HEK293 (cell line): ENCODE measurements at regions not wholly inside any gene's neighbourhood (a gene's known extent, or its start where the extent isn't known, plus 50 kb on each side); places are given as distances from the start of the nearest gene placed in this dataset.

Experiments used
- CTCF ChIA-PET: fragments of 350-600 bp; formaldehyde crosslinking; extraction: SDS; loops from one replicate; lab custom pipeline; 2021; ENCODE audit warnings: antibody characterized with exemption; lab: Yijun Ruan, JAX
- POLR2A ChIA-PET: fragments of 300-600 bp; formaldehyde crosslinking; extraction: SDS; loops from one replicate; lab custom pipeline; 2020; ENCODE audit warnings: antibody characterized with exemption, inconsistent platforms; lab: Yijun Ruan, JAX
- H3K27ac ChIP-seq: fragments of 200-500 bp; sonication (Bioruptor generic); 2 replicates; pipeline ENCODE4 v1.5.1; 2014; ENCODE audit warnings: low read depth, low read length, control low read depth, inconsistent platforms; ENCODE audit errors: extremely low read depth
- H3K36me3 ChIP-seq, 2 experiments: fragments of 200-500 bp in 1 of 2; sonication (Bioruptor generic) in 1 of 2; 1 replicate in 1 of 2; 2 replicates in 1 of 2; pipeline ENCODE4 v1.5.1; 2014 to 2017; ENCODE audit warnings: inconsistent platforms in 2 of 2, low read length in 2 of 2; ENCODE audit not compliant: control insufficient read depth in 2 of 2, insufficient read depth in 1 of 2
- H3K4me1 ChIP-seq: fragments of 200-500 bp; sonication (Bioruptor generic); 2 replicates; pipeline ENCODE4 v1.5.1; 2014; ENCODE audit warnings: mild to moderate bottlenecking, low read length, inconsistent platforms; ENCODE audit not compliant: control insufficient read depth, insufficient read depth
- H3K4me3 ChIP-seq: 2 replicates; pipeline ENCODE4 v1.5.1; 2011; ENCODE audit warnings: low read depth, mild to moderate bottlenecking, control low read depth, low read length, moderate library complexity
- H3K9me3 ChIP-seq: fragments of 200-500 bp; sonication (Bioruptor generic); 2 replicates; pipeline ENCODE4 v1.5.1; 2014; ENCODE audit warnings: low read depth, low read length, inconsistent platforms; ENCODE audit not compliant: control insufficient read depth, insufficient read depth
- GLIS1 ChIP-seq: fragments of 450-650 bp; formaldehyde crosslinking; IDR thresholded peaks from 2 replicates; pipeline ENCODE4 v1.5.1; 2016; ENCODE audit warnings: missing biosample characterization, missing genetic modification characterization
- HOXC10 ChIP-seq: sonication (generic); formaldehyde crosslinking; IDR thresholded peaks from 2 replicates; pipeline ENCODE4 v1.8.1; 2023; ENCODE audit warnings: mild to moderate bottlenecking, missing genetic modification reagents
- HOXD13 ChIP-seq: sonication (generic); formaldehyde crosslinking; IDR thresholded peaks from 2 replicates; pipeline ENCODE4 v1.8.0; 2022; ENCODE audit warnings: missing genetic modification reagents, borderline replicate concordance
- KLF7 ChIP-seq: fragments of 450-650 bp; formaldehyde crosslinking; IDR thresholded peaks from 2 replicates; pipeline ENCODE4 v1.5.1; 2016; ENCODE audit warnings: missing biosample characterization, missing genetic modification characterization, borderline replicate concordance
- MEIS1 ChIP-seq: sonication (generic); formaldehyde crosslinking; IDR thresholded peaks from 2 replicates; pipeline ENCODE4 v1.8.1; 2022; ENCODE audit warnings: missing genetic modification reagents, mild to moderate bottlenecking, borderline replicate concordance
- PRDM1 ChIP-seq: fragments of 450-650 bp; formaldehyde crosslinking; IDR thresholded peaks from 2 replicates; pipeline ENCODE4; 2016; ENCODE audit warnings: missing biosample characterization, missing genetic modification characterization
- ZBTB20 ChIP-seq: fragments of 450-650 bp; formaldehyde crosslinking; IDR thresholded peaks from 2 replicates; pipeline ENCODE4 v1.5.1; 2016; ENCODE audit warnings: missing biosample characterization, missing genetic modification characterization
- ZNF132 ChIP-seq: fragments of 450-650 bp; formaldehyde crosslinking; IDR thresholded peaks from 2 replicates; pipeline ENCODE4 v1.5.1; 2017; ENCODE audit warnings: missing biosample characterization, missing genetic modification characterization, borderline replicate concordance
- ZNF133 ChIP-seq: fragments of 450-650 bp; formaldehyde crosslinking; IDR thresholded peaks from 2 replicates; pipeline ENCODE4 v1.5.1; 2016; ENCODE audit warnings: missing biosample characterization, missing genetic modification characterization
- ZNF214 ChIP-seq: fragments of 450-650 bp; formaldehyde crosslinking; IDR thresholded peaks from 2 replicates; pipeline ENCODE4 v1.5.1; 2017; ENCODE audit warnings: missing biosample characterization, mild to moderate bottlenecking, missing genetic modification characterization, borderline replicate concordance
- ZNF24 ChIP-seq: fragments of 450-650 bp; formaldehyde crosslinking; IDR thresholded peaks from 2 replicates; pipeline ENCODE4 v1.5.1; 2016; ENCODE audit warnings: missing biosample characterization, missing genetic modification characterization
- ZNF311 ChIP-seq: fragments of 450-650 bp; formaldehyde crosslinking; IDR thresholded peaks from 2 replicates; pipeline ENCODE4 v1.5.1; 2017; ENCODE audit warnings: missing biosample characterization, missing genetic modification characterization, borderline replicate concordance
- ZNF48 ChIP-seq: fragments of 450-650 bp; formaldehyde crosslinking; IDR thresholded peaks from 2 replicates; pipeline ENCODE4 v1.5.1; 2016; ENCODE audit warnings: missing biosample characterization, missing genetic modification characterization
- ZNF510 ChIP-seq: fragments of 450-650 bp; formaldehyde crosslinking; IDR thresholded peaks from 2 replicates; pipeline ENCODE4 v1.5.1; 2018; ENCODE audit warnings: mild to moderate bottlenecking, missing genetic modification characterization, missing biosample characterization; ENCODE audit not compliant: insufficient replicate concordance
- ZNF521 ChIP-seq: fragments of 450-650 bp; formaldehyde crosslinking; IDR thresholded peaks from 2 replicates; pipeline ENCODE4 v1.5.1; 2017; ENCODE audit warnings: missing biosample characterization, mild to moderate bottlenecking, missing genetic modification characterization
- ZNF560 ChIP-seq: fragments of 450-650 bp; formaldehyde crosslinking; IDR thresholded peaks from 2 replicates; pipeline ENCODE4 v1.5.1; 2017; ENCODE audit warnings: missing biosample characterization, missing genetic modification characterization, borderline replicate concordance
- ZNF571 ChIP-seq: fragments of 450-650 bp; formaldehyde crosslinking; IDR thresholded peaks from 2 replicates; pipeline ENCODE4 v1.5.0; 2017; ENCODE audit warnings: missing biosample characterization, missing genetic modification characterization
- ZNF610 ChIP-seq: fragments of 450-650 bp; formaldehyde crosslinking; IDR thresholded peaks from 2 replicates; pipeline ENCODE4 v1.5.1; 2016; ENCODE audit warnings: missing biosample characterization, missing genetic modification characterization, borderline replicate concordance
- ZNF654 ChIP-seq: fragments of 450-650 bp; formaldehyde crosslinking; IDR thresholded peaks from 2 replicates; pipeline ENCODE4 v1.5.1; 2016; ENCODE audit warnings: low read depth, missing biosample characterization, missing genetic modification characterization
- ZNF707 ChIP-seq: fragments of 450-650 bp; formaldehyde crosslinking; IDR thresholded peaks from 2 replicates; pipeline ENCODE4 v1.5.1; 2016; ENCODE audit warnings: missing biosample characterization, missing genetic modification characterization
- ZNF843 ChIP-seq: fragments of 450-650 bp; formaldehyde crosslinking; IDR thresholded peaks from 2 replicates; pipeline ENCODE4 v1.5.1; 2016; ENCODE audit warnings: missing biosample characterization, missing genetic modification characterization
- TF ChIP-seq, protein P1 (sequence below): fragments of 450-650 bp; formaldehyde crosslinking; IDR thresholded peaks from 2 replicates; pipeline ENCODE4 v1.5.1; 2016; ENCODE audit warnings: missing biosample characterization, missing genetic modification characterization
- TF ChIP-seq, protein P2 (sequence below): fragments of 450-650 bp; formaldehyde crosslinking; IDR thresholded peaks from 2 replicates; pipeline ENCODE4 v1.5.1; 2016; ENCODE audit warnings: missing biosample characterization, missing genetic modification characterization
- TF ChIP-seq, protein P3 (sequence below): fragments of 450-650 bp; formaldehyde crosslinking; IDR thresholded peaks from 2 replicates; pipeline ENCODE4 v1.5.1; 2016; ENCODE audit warnings: missing biosample characterization, missing genetic modification characterization, low read depth
- TF ChIP-seq, protein P4 (sequence below): fragments of 450-650 bp; formaldehyde crosslinking; IDR thresholded peaks from 2 replicates; pipeline ENCODE4 v1.5.1; 2016; ENCODE audit warnings: missing biosample characterization, missing genetic modification characterization

DNA sequence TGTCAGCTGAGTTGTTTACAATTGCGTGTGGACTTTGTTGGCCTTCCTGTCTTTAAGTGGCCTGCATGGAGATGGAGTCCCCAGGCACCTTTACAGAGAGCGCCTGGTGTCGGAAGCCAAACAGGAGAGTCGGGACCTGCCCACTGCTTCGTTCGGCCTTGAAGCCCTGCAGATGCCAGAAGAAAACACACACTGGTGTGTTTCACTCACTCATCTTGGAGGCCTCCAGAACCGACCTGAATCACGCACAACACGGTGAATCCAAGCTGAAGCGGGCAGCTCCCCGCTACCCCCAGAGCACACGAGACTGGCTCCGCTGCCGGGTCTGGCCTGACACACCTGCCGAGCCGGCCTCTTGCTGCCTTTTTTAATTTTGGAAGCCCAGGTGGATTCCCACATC, 419.4 kb upstream of the IRX4 start:
- Histone ChIP-seq H3K9me3 (no peaks in the 10 kb centered on the region), H3K4me1 (no peaks in the 10 kb centered on the region), H3K27ac (no peak overlapping the region), H3K4me3 (no peak overlapping the region), H3K36me3 (no peaks in the 10 kb centered on the region)
- POLR2A ChIA-PET: no interaction called here
- no peak for TF ChIP-seq KLF7 (tag by site-specific recombination)
- no peak for TF ChIP-seq ZNF24 (tag by site-specific recombination)
- TF ChIP-seq HOXD13 (CRISPR knock-in tag): no peak
- no peak for TF ChIP-seq ZNF707 (tag by site-specific recombination)
- TF ChIP-seq ZNF654: no peak
- no peak for TF ChIP-seq ZNF560 (tag by site-specific recombination)
- TF ChIP-seq, protein P1, sequence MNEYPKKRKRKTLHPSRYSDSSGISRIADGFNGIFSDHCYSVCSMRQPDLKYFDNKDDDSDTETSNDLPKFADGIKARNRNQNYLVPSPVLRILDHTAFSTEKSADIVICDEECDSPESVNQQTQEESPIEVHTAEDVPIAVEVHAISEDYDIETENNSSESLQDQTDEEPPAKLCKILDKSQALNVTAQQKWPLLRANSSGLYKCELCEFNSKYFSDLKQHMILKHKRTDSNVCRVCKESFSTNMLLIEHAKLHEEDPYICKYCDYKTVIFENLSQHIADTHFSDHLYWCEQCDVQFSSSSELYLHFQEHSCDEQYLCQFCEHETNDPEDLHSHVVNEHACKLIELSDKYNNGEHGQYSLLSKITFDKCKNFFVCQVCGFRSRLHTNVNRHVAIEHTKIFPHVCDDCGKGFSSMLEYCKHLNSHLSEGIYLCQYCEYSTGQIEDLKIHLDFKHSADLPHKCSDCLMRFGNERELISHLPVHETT (tag by site-specific recombination): no peak
- TF ChIP-seq ZNF214: no peak
- no peak for TF ChIP-seq GLIS1 (tag by site-specific recombination)
- TF ChIP-seq ZNF48 (tag by site-specific recombination): no peak
- no peak for TF ChIP-seq ZNF311 (tag by site-specific recombination)
- TF ChIP-seq ZNF843 (tag by site-specific recombination): no peak
- TF ChIP-seq, protein P2, sequence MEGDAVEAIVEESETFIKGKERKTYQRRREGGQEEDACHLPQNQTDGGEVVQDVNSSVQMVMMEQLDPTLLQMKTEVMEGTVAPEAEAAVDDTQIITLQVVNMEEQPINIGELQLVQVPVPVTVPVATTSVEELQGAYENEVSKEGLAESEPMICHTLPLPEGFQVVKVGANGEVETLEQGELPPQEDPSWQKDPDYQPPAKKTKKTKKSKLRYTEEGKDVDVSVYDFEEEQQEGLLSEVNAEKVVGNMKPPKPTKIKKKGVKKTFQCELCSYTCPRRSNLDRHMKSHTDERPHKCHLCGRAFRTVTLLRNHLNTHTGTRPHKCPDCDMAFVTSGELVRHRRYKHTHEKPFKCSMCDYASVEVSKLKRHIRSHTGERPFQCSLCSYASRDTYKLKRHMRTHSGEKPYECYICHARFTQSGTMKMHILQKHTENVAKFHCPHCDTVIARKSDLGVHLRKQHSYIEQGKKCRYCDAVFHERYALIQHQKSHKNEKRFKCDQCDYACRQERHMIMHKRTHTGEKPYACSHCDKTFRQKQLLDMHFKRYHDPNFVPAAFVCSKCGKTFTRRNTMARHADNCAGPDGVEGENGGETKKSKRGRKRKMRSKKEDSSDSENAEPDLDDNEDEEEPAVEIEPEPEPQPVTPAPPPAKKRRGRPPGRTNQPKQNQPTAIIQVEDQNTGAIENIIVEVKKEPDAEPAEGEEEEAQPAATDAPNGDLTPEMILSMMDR (tag by site-specific recombination): no peak
- CTCF ChIA-PET: no interaction called here

DNA sequence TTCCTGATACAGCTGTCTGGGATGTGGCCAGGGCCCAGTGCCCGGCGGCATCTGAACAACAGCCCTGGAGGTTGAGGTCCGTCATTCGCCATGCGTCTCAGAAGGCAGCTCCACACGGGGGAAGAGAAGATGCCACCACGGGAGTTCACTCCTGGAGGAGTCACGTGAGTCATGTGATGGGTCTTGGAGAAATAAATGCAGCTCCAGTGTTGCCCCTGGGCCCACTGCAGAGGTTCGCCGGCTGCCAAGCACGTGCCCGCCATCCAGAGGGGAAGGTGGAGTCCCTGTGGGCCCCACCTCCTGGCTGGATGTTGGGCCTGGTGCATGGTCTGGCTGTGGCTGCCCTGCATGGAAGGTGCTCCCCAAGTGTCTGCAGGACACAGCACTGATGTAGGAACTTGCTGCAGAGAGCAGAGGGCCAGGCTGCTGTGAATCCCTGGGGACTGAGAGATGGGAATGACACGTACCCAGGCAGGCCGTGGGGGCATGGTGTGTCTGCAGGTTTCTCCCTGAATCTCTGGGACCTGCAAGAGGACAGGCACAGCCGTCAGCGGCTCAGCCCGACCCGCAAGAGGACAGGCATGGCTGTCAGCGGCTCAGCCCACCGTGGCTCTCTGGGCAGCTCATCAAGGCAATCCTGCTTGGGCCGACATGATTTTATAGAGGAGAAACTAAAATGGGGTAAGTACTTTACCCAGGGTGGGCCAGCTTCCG, 418.3 kb upstream of the IRX4 start:
- no peaks in the 10 kb centered on the region for H3K36me3 ChIP-seq
- no peaks in the 10 kb centered on the region for H3K9me3 ChIP-seq
- CTCF ChIA-PET: no interaction called here
- H3K27ac ChIP-seq: no peak overlapping the region
- POLR2A ChIA-PET: interaction anchor here (0.5 kb wide), 1 partner anchor 145 kb away, joined by 6 read pairs; no protein-coding TSS in a partner anchor
- no peaks in the 10 kb centered on the region for H3K4me1 ChIP-seq
- no peak overlapping the region for H3K4me3 ChIP-seq
- TF ChIP-seq MEIS1 (CRISPR knock-in tag) (no peak), ZNF707 (tag by site-specific recombination) (no peak), ZNF610 (tag by site-specific recombination) (no peak), ZNF133 (tag by site-specific recombination) (no peak), ZNF510 (no peak), HOXC10 (CRISPR knock-in tag) (no peak), ZBTB20 (tag by site-specific recombination) (no peak), ZNF521 (tag by site-specific recombination) (no peak), ZNF132 (tag by site-specific recombination) (no peak), ZNF571 (tag by site-specific recombination) (no peak), PRDM1 (tag by site-specific recombination) (no peak)
- TF ChIP-seq, protein P1 (tag by site-specific recombination): no peak
- TF ChIP-seq, protein P3, sequence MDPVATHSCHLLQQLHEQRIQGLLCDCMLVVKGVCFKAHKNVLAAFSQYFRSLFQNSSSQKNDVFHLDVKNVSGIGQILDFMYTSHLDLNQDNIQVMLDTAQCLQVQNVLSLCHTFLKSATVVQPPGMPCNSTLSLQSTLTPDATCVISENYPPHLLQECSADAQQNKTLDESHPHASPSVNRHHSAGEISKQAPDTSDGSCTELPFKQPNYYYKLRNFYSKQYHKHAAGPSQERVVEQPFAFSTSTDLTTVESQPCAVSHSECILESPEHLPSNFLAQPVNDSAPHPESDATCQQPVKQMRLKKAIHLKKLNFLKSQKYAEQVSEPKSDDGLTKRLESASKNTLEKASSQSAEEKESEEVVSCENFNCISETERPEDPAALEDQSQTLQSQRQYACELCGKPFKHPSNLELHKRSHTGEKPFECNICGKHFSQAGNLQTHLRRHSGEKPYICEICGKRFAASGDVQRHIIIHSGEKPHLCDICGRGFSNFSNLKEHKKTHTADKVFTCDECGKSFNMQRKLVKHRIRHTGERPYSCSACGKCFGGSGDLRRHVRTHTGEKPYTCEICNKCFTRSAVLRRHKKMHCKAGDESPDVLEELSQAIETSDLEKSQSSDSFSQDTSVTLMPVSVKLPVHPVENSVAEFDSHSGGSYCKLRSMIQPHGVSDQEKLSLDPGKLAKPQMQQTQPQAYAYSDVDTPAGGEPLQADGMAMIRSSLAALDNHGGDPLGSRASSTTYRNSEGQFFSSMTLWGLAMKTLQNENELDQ (tag by site-specific recombination): no peak
- TF ChIP-seq, protein P4, sequence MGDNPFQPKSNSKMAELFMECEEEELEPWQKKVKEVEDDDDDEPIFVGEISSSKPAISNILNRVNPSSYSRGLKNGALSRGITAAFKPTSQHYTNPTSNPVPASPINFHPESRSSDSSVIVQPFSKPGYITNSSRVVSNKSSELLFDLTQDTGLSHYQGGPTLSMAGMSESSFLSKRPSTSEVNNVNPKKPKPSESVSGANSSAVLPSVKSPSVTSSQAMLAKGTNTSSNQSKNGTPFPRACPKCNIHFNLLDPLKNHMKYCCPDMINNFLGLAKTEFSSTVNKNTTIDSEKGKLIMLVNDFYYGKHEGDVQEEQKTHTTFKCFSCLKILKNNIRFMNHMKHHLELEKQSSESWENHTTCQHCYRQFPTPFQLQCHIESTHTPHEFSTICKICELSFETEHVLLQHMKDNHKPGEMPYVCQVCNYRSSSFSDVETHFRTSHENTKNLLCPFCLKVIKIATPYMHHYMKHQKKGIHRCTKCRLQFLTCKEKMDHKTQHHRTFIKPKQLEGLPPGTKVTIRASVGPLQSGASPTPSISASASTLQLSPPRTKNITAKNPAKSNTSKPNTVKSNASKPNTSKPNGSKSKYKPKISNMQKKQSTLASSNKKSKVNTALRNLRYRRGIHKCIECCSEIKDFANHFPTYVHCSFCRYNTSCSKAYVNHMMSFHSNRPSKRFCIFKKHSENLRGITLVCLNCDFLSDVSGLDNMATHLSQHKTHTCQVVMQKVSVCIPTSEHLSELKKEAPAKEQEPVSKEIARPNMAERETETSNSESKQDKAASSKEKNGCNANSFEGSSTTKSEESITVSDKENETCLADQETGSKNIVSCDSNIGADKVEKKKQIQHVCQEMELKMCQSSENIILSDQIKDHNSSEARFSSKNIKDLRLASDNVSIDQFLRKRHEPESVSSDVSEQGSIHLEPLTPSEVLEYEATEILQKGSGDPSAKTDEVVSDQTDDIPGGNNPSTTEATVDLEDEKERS (tag by site-specific recombination): no peak
